ENCODE measurements at regions not wholly inside any gene's neighbourhood (a gene's known extent, or its start where the extent isn't known, plus 50 kb on each side); places are given as distances from the start of the nearest gene placed in this dataset.

DNA sequence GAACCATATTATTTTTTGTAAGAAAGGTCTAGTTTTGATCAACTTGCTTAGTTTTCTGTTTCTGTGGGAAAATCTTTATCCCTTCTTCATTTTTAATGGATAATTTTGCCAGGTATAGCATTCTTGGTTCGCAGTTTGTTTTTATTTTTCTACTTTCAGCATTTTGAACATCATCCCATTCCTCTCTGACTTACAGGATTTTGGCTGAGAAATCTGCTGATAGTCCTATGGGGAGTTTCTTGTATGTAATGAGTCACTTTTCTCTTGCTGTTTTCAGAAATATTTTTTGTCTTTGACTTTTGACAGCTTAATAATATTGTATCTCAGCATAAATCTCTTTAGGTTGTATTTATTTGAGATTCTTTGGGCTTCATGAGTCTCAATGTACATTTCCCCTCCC, 389.1 kb downstream of the PBX1 start:
- H2BK5ac ChIP-seq (ENCODE audit: low read depth, low read length, poor library complexity, severe bottlenecking) = no peak overlapping the region
- TF ChIP-seq MAZ (IDR thresholded peaks at IDR 0.05; ENCODE audit: borderline replicate concordance, low read depth, low read length) = no peak
- TF ChIP-seq RFX5 (IDR thresholded peaks at IDR 0.05; ENCODE audit: low read depth, low read length) = no peak
- TF ChIP-seq MAFK (IDR thresholded peaks at IDR 0.05; ENCODE audit: low read depth, low read length) = no peak
- TF ChIP-seq, protein P1, sequence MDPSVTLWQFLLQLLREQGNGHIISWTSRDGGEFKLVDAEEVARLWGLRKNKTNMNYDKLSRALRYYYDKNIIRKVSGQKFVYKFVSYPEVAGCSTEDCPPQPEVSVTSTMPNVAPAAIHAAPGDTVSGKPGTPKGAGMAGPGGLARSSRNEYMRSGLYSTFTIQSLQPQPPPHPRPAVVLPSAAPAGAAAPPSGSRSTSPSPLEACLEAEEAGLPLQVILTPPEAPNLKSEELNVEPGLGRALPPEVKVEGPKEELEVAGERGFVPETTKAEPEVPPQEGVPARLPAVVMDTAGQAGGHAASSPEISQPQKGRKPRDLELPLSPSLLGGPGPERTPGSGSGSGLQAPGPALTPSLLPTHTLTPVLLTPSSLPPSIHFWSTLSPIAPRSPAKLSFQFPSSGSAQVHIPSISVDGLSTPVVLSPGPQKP (IDR thresholded peaks at IDR 0.05; ENCODE audit: borderline replicate concordance, low read depth, low read length) = no peak
- no peak for TF ChIP-seq CHD1 (IDR thresholded peaks at IDR 0.05; ENCODE audit: low read depth, low read length)
- no peak for TF ChIP-seq RCOR1 (IDR thresholded peaks at IDR 0.05; ENCODE audit: insufficient replicate concordance, low read length)
- TF ChIP-seq, protein P2, sequence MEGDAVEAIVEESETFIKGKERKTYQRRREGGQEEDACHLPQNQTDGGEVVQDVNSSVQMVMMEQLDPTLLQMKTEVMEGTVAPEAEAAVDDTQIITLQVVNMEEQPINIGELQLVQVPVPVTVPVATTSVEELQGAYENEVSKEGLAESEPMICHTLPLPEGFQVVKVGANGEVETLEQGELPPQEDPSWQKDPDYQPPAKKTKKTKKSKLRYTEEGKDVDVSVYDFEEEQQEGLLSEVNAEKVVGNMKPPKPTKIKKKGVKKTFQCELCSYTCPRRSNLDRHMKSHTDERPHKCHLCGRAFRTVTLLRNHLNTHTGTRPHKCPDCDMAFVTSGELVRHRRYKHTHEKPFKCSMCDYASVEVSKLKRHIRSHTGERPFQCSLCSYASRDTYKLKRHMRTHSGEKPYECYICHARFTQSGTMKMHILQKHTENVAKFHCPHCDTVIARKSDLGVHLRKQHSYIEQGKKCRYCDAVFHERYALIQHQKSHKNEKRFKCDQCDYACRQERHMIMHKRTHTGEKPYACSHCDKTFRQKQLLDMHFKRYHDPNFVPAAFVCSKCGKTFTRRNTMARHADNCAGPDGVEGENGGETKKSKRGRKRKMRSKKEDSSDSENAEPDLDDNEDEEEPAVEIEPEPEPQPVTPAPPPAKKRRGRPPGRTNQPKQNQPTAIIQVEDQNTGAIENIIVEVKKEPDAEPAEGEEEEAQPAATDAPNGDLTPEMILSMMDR (conservative IDR thresholded peaks at IDR 0.05; ENCODE audit: low read depth, low read length) = no peak
- no peak for TF ChIP-seq BHLHE40 (IDR thresholded peaks at IDR 0.05; ENCODE audit: low read depth, low read length)
- TF ChIP-seq NFE2L2 (IDR thresholded peaks at IDR 0.05; ENCODE audit: low read depth, low read length) = no peak
- no peak for TF ChIP-seq SMC3 (IDR thresholded peaks at IDR 0.05; ENCODE audit: low read depth, low read length)
- TF ChIP-seq CEBPB (IDR thresholded peaks at IDR 0.05; ENCODE audit: low read depth, low read length) = no peak
- TF ChIP-seq RAD21 (IDR thresholded peaks at IDR 0.05; ENCODE audit: low read length) = no peak
- TF ChIP-seq FOS (IDR thresholded peaks at IDR 0.05; ENCODE audit: low read depth, low read length) = no peak
- TF ChIP-seq, protein P3, sequence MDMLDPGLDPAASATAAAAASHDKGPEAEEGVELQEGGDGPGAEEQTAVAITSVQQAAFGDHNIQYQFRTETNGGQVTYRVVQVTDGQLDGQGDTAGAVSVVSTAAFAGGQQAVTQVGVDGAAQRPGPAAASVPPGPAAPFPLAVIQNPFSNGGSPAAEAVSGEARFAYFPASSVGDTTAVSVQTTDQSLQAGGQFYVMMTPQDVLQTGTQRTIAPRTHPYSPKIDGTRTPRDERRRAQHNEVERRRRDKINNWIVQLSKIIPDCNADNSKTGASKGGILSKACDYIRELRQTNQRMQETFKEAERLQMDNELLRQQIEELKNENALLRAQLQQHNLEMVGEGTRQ (IDR thresholded peaks at IDR 0.05; ENCODE audit: low read depth, low read length) = no peak
- no peak for TF ChIP-seq POLR2A (IDR thresholded peaks at IDR 0.05; ENCODE audit: low read depth, low read length)
- no peak overlapping the region for H3K14ac ChIP-seq (replicated peaks; ENCODE audit: low read depth, low read length)
- 0 out of 2 replicates have a peak, but pooled peaks cover 2% of the 10 kb centered on the region for H3K9me3 ChIP-seq (ENCODE audit: control insufficient read depth, insufficient read depth, low read length)
- H3K4me3 ChIP-seq (ENCODE audit: insufficient read depth, low read depth, low read length) = no peak overlapping the region
- no peak overlapping the region for H2AK5ac ChIP-seq (ENCODE audit: low read depth, low read length)
- dilution Hi-C loops (cut with HindIII; ENCODE audit: low sequenced_read_pairs, unreplicated experiment) (no loop called here), in situ Hi-C loops (cut with MboI; ENCODE audit: low sequenced_read_pairs) (no loop called here), intact Hi-C loops (cut with micrococcal nuclease) (no loop called here)
- no peak overlapping the region for H2AFZ ChIP-seq (replicated peaks; ENCODE audit: low read length, poor library complexity)
- no peaks in the 10 kb centered on the region for H3K27me3 ChIP-seq (ENCODE audit: control insufficient read depth, insufficient read depth, low read length)
- H3K4me1 ChIP-seq (ENCODE audit: control insufficient read depth, insufficient read depth, low read length) = no peaks in the 10 kb centered on the region
- WGBS, 2 experiments (ENCODE audit: extremely low coverage in 2 of 2, insufficient read length in 1 of 2) = no CpG with 5 or more reads among the region's 1 CpG
- no peaks in the 10 kb centered on the region for H3K36me3 ChIP-seq (ENCODE audit: control insufficient read depth, insufficient read depth, low read length)
- no peak overlapping the region for H3K23ac ChIP-seq (ENCODE audit: low read depth, low read length)
- no peak overlapping the region for H3K27ac ChIP-seq (ENCODE audit: insufficient read depth, low read length)
- H3K79me1 ChIP-seq (ENCODE audit: low read depth in 1 of 2, low read length in 2 of 2) = no peaks in the 10 kb centered on the region
- no peak for ATAC-seq (ENCODE audit: low read depth)
- no peak overlapping the region for H3K4ac ChIP-seq (ENCODE audit: low read depth, low read length)
- no peak overlapping the region for H2BK20ac ChIP-seq (ENCODE audit: low read depth, low read length)
- H4K8ac ChIP-seq (ENCODE audit: low read depth in 2 of 2, low read length in 2 of 2) = no peak overlapping the region
- H4K5ac ChIP-seq (ENCODE audit: low read depth, low read length) = no peak overlapping the region
- DNase-seq = no peak
- H3K18ac ChIP-seq (ENCODE audit: low read depth, low read length) = no peak overlapping the region
- H2BK15ac ChIP-seq (ENCODE audit: low read depth, low read length) = no peak overlapping the region
- ChIA-PET CTCF (interaction anchor here (0.6 kb wide), 1 partner anchor 1980 kb away, joined by 3 read pairs; no protein-coding TSS in a partner anchor), POLR2A (ENCODE audit: unreplicated experiment) (no interaction called here)
- H2BK120ac ChIP-seq (ENCODE audit: low read depth, low read length) = no peak overlapping the region
- H3K56ac ChIP-seq (ENCODE audit: extremely low read depth, insufficient read depth, low read length) = no peak overlapping the region
- no peak overlapping the region for H2AK9ac ChIP-seq (replicated peaks; ENCODE audit: low read depth, low read length, poor library complexity)
- H4K91ac ChIP-seq (ENCODE audit: insufficient read depth, low read depth, low read length) = no peak overlapping the region
- H4K20me1 ChIP-seq (ENCODE audit: insufficient read depth, low read length) = no peaks in the 10 kb centered on the region
- H3K4me2 ChIP-seq (ENCODE audit: low read depth, low read length) = no peak overlapping the region
- BruUV-seq (replicated peaks) = no TSS peak
- no peaks in the 10 kb centered on the region for H3K9me1 ChIP-seq (ENCODE audit: insufficient read depth, low read length)
- no peak overlapping the region for H3K9ac ChIP-seq (ENCODE audit: low read depth, low read length)

Data from IMR-90 (cell line).